ENCODE measurements at regions not wholly inside any gene's neighbourhood (a gene's known extent, or its start where the extent isn't known, plus 50 kb on each side); places are given as distances from the start of the nearest gene placed in this dataset.

DNA sequence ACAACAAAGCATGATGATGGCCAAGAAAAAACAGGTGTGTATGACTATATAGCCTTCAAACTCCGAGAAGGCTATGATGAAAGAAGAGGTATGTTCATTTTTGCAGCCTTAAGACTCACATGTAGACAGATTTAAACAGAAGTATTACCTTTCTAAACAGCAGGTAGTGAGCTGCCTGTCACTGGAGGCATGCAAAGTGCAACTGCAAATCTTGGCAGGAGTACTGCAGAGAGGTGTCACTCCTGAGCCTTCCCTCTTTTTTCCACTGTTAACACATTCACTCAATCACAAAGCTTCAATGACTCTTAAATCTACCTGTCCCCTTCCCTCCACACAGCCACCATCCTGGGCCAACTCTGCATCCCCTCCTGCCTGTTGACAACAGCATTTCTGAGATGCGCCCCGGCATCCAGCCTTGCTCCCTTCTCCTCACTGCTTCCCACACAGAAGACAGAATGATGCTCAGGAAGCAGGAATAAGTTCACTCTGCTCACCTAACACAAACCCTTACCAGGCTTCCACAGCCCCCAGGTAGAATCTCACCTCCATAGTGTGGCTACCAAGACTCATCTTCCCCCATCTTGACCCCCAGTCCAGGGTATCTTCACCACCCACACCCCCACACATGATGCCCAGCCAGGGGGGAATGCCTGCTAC, 161.9 kb upstream of the ZMIZ1 start:
- TF ChIP-seq, protein P1, sequence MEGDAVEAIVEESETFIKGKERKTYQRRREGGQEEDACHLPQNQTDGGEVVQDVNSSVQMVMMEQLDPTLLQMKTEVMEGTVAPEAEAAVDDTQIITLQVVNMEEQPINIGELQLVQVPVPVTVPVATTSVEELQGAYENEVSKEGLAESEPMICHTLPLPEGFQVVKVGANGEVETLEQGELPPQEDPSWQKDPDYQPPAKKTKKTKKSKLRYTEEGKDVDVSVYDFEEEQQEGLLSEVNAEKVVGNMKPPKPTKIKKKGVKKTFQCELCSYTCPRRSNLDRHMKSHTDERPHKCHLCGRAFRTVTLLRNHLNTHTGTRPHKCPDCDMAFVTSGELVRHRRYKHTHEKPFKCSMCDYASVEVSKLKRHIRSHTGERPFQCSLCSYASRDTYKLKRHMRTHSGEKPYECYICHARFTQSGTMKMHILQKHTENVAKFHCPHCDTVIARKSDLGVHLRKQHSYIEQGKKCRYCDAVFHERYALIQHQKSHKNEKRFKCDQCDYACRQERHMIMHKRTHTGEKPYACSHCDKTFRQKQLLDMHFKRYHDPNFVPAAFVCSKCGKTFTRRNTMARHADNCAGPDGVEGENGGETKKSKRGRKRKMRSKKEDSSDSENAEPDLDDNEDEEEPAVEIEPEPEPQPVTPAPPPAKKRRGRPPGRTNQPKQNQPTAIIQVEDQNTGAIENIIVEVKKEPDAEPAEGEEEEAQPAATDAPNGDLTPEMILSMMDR (conservative IDR thresholded peaks at IDR 0.05; ENCODE audit: low read depth, low read length), result no peak
- no peak overlapping the region for H3K4me3 ChIP-seq (ENCODE audit: low read depth, low read length)
- no peak for DNase-seq (ENCODE audit: low read depth)

DNA sequence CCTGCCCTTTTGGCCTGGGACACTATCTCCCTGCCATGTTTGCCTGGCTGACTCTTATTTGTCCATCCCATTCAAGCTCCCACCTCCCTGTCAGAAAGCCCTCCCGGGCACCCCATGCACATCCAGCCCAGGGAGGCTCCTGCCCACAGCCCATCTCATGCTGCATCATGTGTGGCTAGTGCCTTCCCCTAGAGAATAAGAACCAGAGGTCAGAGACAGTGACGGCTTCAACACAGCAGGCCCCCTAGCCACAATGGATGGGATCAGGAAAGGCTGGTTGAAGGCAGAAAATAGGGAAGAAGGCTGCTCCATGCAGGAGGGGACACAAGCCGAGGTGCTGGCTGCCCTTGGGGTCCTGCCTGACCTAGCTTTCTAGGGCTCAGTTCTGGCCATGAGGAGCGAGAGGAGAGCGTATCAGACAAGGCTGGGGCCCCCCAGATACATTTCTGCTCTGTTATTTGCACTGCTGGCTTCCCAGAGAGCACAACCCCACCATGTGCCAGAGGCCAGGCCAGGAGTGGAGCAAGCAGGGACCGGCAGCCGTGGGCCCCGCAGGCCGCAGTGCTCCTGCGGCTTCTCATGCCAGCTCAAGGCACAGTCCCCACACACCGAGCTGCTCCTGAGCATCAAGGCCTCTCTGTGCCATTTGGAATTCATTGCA, 161.1 kb upstream of the ZMIZ1 start:
- TF ChIP-seq, protein P1 (conservative IDR thresholded peaks at IDR 0.05; ENCODE audit: low read depth, low read length), result no peak
- no peak for DNase-seq (ENCODE audit: low read depth)
- H3K4me3 ChIP-seq (ENCODE audit: low read depth, low read length), result no peak overlapping the region

DNA sequence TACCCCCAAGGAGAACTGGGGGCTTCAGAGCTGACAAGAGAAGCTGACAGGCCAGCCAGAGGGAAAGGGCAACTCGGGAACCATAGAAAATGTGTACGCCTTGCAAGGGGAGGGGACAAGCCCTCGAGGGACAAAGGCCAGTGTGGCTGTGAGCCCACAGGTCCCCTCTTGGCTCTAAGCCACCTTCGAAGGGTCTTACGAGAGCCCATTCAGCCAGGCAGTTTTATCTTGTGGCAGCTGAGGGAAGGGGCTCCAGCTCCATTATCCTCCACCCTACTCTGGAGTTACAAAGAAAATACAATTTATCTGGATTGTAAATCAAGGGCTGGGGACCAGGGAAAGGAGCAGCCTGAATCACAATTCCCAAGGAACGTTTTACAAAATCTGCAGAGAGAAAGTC, 159.5 kb upstream of the ZMIZ1 start:
- TF ChIP-seq, protein P1 (conservative IDR thresholded peaks at IDR 0.05; ENCODE audit: low read depth, low read length), result no peak
- no peak overlapping the region for H3K4me3 ChIP-seq (ENCODE audit: low read depth, low read length)
- no peak for DNase-seq (ENCODE audit: low read depth)

DNA sequence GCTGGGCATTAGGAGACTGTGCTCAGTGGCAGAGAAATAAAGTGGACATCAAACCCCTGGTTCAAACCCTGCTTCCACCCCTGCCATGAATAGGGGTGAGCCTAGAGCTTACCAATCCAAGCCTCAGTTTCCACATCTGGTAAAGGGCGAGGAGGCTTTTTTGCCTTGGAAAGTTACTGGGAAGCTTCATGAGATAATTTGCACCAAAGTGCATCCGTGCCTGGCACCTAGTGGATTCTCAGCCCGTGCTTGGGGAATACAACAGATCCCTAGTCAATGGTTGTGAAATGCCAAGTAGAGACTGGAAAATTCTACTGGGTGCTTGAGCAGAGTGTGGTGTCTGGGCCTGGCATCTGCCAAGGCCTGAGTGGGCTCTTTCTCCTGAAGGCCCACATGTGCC, 158.7 kb upstream of the ZMIZ1 start:
- no peak overlapping the region for H3K4me3 ChIP-seq (ENCODE audit: low read depth, low read length)
- DNase-seq (ENCODE audit: low read depth), result no peak
- TF ChIP-seq, protein P1 (conservative IDR thresholded peaks at IDR 0.05; ENCODE audit: low read depth, low read length), result no peak

DNA sequence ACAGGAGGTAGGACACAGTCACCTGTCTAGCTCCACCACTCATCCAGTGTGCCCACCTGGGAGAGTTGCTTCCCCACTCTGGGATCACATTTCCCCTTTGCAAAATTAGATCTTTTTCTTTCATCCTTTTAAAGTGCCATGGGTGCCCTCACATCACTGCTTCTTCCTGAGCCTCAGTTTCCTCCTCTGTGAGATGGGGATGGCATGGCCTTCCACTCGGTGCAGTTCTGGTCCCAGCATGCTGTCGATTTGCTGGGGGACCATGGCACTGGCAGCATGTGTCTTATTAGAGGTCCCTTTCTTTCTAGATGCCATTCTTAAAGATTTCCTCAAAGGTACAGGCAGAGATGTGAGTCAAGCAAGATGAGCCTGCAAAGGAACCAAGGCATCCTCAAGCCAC, 158.3 kb upstream of the ZMIZ1 start:
- TF ChIP-seq, protein P1 (conservative IDR thresholded peaks at IDR 0.05; ENCODE audit: low read depth, low read length), result no peak
- H3K4me3 ChIP-seq (ENCODE audit: low read depth, low read length), result no peak overlapping the region
- no peak for DNase-seq (ENCODE audit: low read depth)

DNA sequence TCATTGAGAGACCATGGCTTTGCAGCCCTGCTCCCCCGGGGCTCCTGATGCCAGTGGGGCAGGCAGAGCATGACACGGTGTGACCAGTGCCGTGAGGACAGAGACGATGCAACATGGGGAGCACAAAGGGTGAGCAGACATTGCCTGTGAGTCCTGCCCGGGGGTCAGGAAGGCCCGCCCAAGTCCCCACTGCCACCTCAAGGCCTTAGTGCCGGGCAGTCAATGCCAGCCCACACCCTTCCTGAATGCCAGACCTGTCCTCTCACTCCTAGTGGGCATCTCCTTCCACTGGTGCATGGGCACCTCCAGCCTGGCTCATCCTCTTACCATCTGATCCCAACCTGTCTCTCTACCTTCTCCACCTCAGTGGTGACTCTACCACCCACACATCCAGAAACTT, 157.9 kb upstream of the ZMIZ1 start:
- no peak for DNase-seq (ENCODE audit: low read depth)
- no peak overlapping the region for H3K4me3 ChIP-seq (ENCODE audit: low read depth, low read length)
- TF ChIP-seq, protein P1 (conservative IDR thresholded peaks at IDR 0.05; ENCODE audit: low read depth, low read length), result no peak

Measured in epithelial cell of proximal tubule (primary cell).